IMR-90 (cell line): ENCODE measurements at regions not wholly inside any gene's neighbourhood (a gene's known extent, or its start where the extent isn't known, plus 50 kb on each side); places are given as distances from the start of the nearest gene placed in this dataset.

Source experiments
- ATAC-seq: fragments of 200-7000 bp; cut with Tn5 transposase; 2 replicates; pipeline ENCODE4 v1.9.1; 2020; ENCODE audit warnings: low read depth, mild to moderate bottlenecking, moderate library complexity
- BruUV-seq: library from RNA; stranded (reverse); fragments of 400-500 nt; replicated peaks from 2 replicates; lab custom pipeline; 2021; lab: Mats Ljungman, UMichigan
- CTCF ChIA-PET: fragments of 300-600 bp; formaldehyde crosslinking; extraction: SDS; loops from one replicate; lab custom pipeline; 2021; ENCODE audit warnings: antibody characterized with exemption; lab: Yijun Ruan, JAX
- POLR2A ChIA-PET: fragments of 300-600 bp; sonication (Branson Sonifier 250); formaldehyde crosslinking; loops from one replicate; lab custom pipeline; 2022; ENCODE audit warnings: antibody characterized with exemption; ENCODE audit not compliant: unreplicated experiment; lab: Charles Lee
- DNase-seq: peaks from one replicate; pipeline ENCODE4 v3.0.0; 2013
- H2AFZ ChIP-seq: replicated peaks from 2 replicates; pipeline ENCODE3; 2013; ENCODE audit warnings: low read length, mild to moderate bottlenecking; ENCODE audit not compliant: poor library complexity
- H2AK5ac ChIP-seq: 2 replicates; pipeline ENCODE4 v1.6.1; 2013; ENCODE audit warnings: low read depth, low read length, inconsistent platforms
- H2AK9ac ChIP-seq: replicated peaks from 2 replicates; pipeline ENCODE3; 2013; ENCODE audit warnings: mild to moderate bottlenecking, low read depth, low read length, moderate library complexity; ENCODE audit not compliant: poor library complexity
- H2BK120ac ChIP-seq: 2 replicates; pipeline ENCODE4 v1.6.1; 2013; ENCODE audit warnings: low read depth, low read length, inconsistent platforms
- H2BK15ac ChIP-seq: 3 replicates; pipeline ENCODE4 v1.6.1; 2013; ENCODE audit warnings: low read depth, low read length, inconsistent platforms
- H2BK20ac ChIP-seq: 2 replicates; pipeline ENCODE4 v1.6.1; 2013; ENCODE audit warnings: low read depth, mild to moderate bottlenecking, inconsistent platforms, low read length, moderate library complexity
- H2BK5ac ChIP-seq: 2 replicates; pipeline ENCODE4 v1.6.1; 2013; ENCODE audit warnings: mild to moderate bottlenecking, low read depth, low read length, inconsistent platforms; ENCODE audit not compliant: poor library complexity, severe bottlenecking
- H3K14ac ChIP-seq: replicated peaks from 2 replicates; pipeline ENCODE4 v1.6.1; 2013; ENCODE audit warnings: low read depth, low read length, inconsistent platforms
- H3K18ac ChIP-seq: 2 replicates; pipeline ENCODE4 v1.6.1; 2013; ENCODE audit warnings: low read depth, low read length, control low read depth
- H3K23ac ChIP-seq: 2 replicates; pipeline ENCODE4 v1.6.1; 2013; ENCODE audit warnings: low read depth, low read length, inconsistent platforms
- H3K27ac ChIP-seq: 2 replicates; pipeline ENCODE4 v1.5.1; 2013; ENCODE audit warnings: mild to moderate bottlenecking, control low read depth, low read length; ENCODE audit not compliant: insufficient read depth
- H3K27me3 ChIP-seq: 2 replicates; pipeline ENCODE4 v1.6.1; 2013; ENCODE audit warnings: low read length; ENCODE audit not compliant: control insufficient read depth, insufficient read depth
- H3K36me3 ChIP-seq: 2 replicates; pipeline ENCODE4 v1.6.1; 2013; ENCODE audit warnings: low read length, mixed read lengths; ENCODE audit not compliant: control insufficient read depth, insufficient read depth
- H3K4ac ChIP-seq: 2 replicates; pipeline ENCODE4 v1.6.1; 2013; ENCODE audit warnings: low read depth, low read length, inconsistent platforms
- H3K4me1 ChIP-seq: 2 replicates; pipeline ENCODE4 v1.6.1; 2013; ENCODE audit warnings: low read length, mixed read lengths; ENCODE audit not compliant: control insufficient read depth, insufficient read depth
- H3K4me2 ChIP-seq: 2 replicates; pipeline ENCODE4 v1.6.1; 2013; ENCODE audit warnings: low read depth, mild to moderate bottlenecking, control low read depth, low read length, moderate library complexity
- H3K4me3 ChIP-seq: 2 replicates; pipeline ENCODE4 v1.5.1; 2013; ENCODE audit warnings: low read depth, mild to moderate bottlenecking, control low read depth, low read length, moderate library complexity; ENCODE audit not compliant: insufficient read depth
- H3K56ac ChIP-seq: 2 replicates; pipeline ENCODE4 v1.6.1; 2013; ENCODE audit warnings: low read length, inconsistent platforms; ENCODE audit not compliant: insufficient read depth; ENCODE audit errors: extremely low read depth
- H3K79me1 ChIP-seq, 2 experiments: 2 replicates each; pipeline ENCODE4 v1.6.1; 2013; ENCODE audit warnings: low read length in 2 of 2, inconsistent platforms in 1 of 2, low read depth in 1 of 2
- H3K9ac ChIP-seq: 2 replicates; pipeline ENCODE4 v1.6.1; 2013; ENCODE audit warnings: low read depth, low read length, control low read depth
- H3K9me1 ChIP-seq: 2 replicates; pipeline ENCODE4 v1.6.1; 2013; ENCODE audit warnings: low read length, inconsistent platforms; ENCODE audit not compliant: insufficient read depth
- H3K9me3 ChIP-seq: 2 replicates; pipeline ENCODE4 v1.6.1; 2013; ENCODE audit warnings: low read length; ENCODE audit not compliant: control insufficient read depth, insufficient read depth
- H4K20me1 ChIP-seq: 2 replicates; pipeline ENCODE4 v1.6.1; 2013; ENCODE audit warnings: low read length, inconsistent platforms; ENCODE audit not compliant: insufficient read depth
- H4K5ac ChIP-seq: 2 replicates; pipeline ENCODE4 v1.6.1; 2013; ENCODE audit warnings: mild to moderate bottlenecking, low read depth, low read length, control low read depth
- H4K8ac ChIP-seq, 2 experiments: 2 replicates each; pipeline ENCODE4 v1.6.1; 2013; ENCODE audit warnings: low read depth in 2 of 2, low read length in 2 of 2, control low read depth in 1 of 2, inconsistent platforms in 1 of 2
- H4K91ac ChIP-seq: 2 replicates; pipeline ENCODE4 v1.6.1; 2013; ENCODE audit warnings: low read depth, low read length, inconsistent platforms; ENCODE audit not compliant: insufficient read depth
- CEBPB ChIP-seq: IDR thresholded peaks from 2 replicates; pipeline ENCODE4 v1.6.1; 2012; ENCODE audit warnings: low read depth, low read length, improper control_type of control experiment
- CHD1 ChIP-seq: IDR thresholded peaks from 2 replicates; pipeline ENCODE4 v1.6.1; 2012; ENCODE audit warnings: low read depth, low read length, improper control_type of control experiment
- FOS ChIP-seq: fragments of 150-350 bp; IDR thresholded peaks from 2 replicates; pipeline ENCODE4 v1.6.1; 2016; ENCODE audit warnings: low read depth, low read length
- MAFK ChIP-seq: IDR thresholded peaks from 2 replicates; pipeline ENCODE4 v1.6.1; 2012; ENCODE audit warnings: low read depth, low read length, improper control_type of control experiment
- MAZ ChIP-seq: IDR thresholded peaks from 2 replicates; pipeline ENCODE4 v1.6.1; 2012; ENCODE audit warnings: low read depth, mild to moderate bottlenecking, low read length, improper control_type of control experiment, moderate library complexity, borderline replicate concordance
- MXI1 ChIP-seq: IDR thresholded peaks from 2 replicates; pipeline ENCODE4 v1.6.1; 2012; ENCODE audit warnings: low read depth, mild to moderate bottlenecking, low read length, moderate library complexity, borderline replicate concordance
- NFE2L2 ChIP-seq: fragments of 150-350 bp; IDR thresholded peaks from 2 replicates; pipeline ENCODE4 v1.6.1; 2016; ENCODE audit warnings: low read depth, mild to moderate bottlenecking, low read length
- POLR2A ChIP-seq: IDR thresholded peaks from 2 replicates; pipeline ENCODE4 v1.6.1; 2012; ENCODE audit warnings: mild to moderate bottlenecking, low read depth, low read length
- RAD21 ChIP-seq: IDR thresholded peaks from 2 replicates; pipeline ENCODE4 v1.6.1; 2012; ENCODE audit warnings: low read length, improper control_type of control experiment
- RCOR1 ChIP-seq: IDR thresholded peaks from 2 replicates; pipeline ENCODE4 v1.6.1; 2012; ENCODE audit warnings: mild to moderate bottlenecking, low read length, improper control_type of control experiment; ENCODE audit not compliant: insufficient replicate concordance
- RFX5 ChIP-seq: IDR thresholded peaks from 2 replicates; pipeline ENCODE4 v1.8.0; 2012; ENCODE audit warnings: low read depth, mild to moderate bottlenecking, low read length, moderate library complexity
- SMC3 ChIP-seq: fragments of 150-350 bp; IDR thresholded peaks from 2 replicates; pipeline ENCODE4 v1.6.1; 2016; ENCODE audit warnings: low read depth, mild to moderate bottlenecking, antibody characterized with exemption, low read length, moderate library complexity
- WGBS, 2 experiments: methylation state at CpG; one replicate each; pipeline versions ENCODE4 v1.1.5 to v1.1.7; 2013; ENCODE audit warnings: missing lambda C conversion rate in 2 of 2; ENCODE audit not compliant: insufficient read length in 1 of 2; ENCODE audit errors: extremely low coverage in 2 of 2; 5-methylcytosine and 5-hydroxymethylcytosine counted together
- dilution Hi-C: fragments of 300-500 bp; cut with HindIII; formaldehyde crosslinking; loops from one replicate; pipeline ENCODE4 v1.14.3; 2018; ENCODE audit warnings: low sequenced_read_pairs; ENCODE audit not compliant: unreplicated experiment
- in situ Hi-C: fragments of 300-500 bp; cut with MboI; formaldehyde crosslinking; loops from 3 replicates; pipeline ENCODE4 v1.14.3; 2019; ENCODE audit warnings: low sequenced_read_pairs, inconsistent platforms, mixed read lengths
- intact Hi-C: fragments of 100-400 bp; cut with micrococcal nuclease; formaldehyde crosslinking; loops from 2 replicates; pipeline ENCODE4 v1.10.0; 2022
- TF ChIP-seq, protein P1 (sequence below): conservative IDR thresholded peaks from 2 replicates; pipeline ENCODE4 v1.5.1; 2012; ENCODE audit warnings: mild to moderate bottlenecking, low read depth, low read length, improper control_type of control experiment
- TF ChIP-seq, protein P2 (sequence below): fragments of 150-350 bp; IDR thresholded peaks from 2 replicates; pipeline ENCODE4 v1.6.1; 2017; ENCODE audit warnings: mild to moderate bottlenecking, antibody characterized with exemption, low read length, low read depth

DNA sequence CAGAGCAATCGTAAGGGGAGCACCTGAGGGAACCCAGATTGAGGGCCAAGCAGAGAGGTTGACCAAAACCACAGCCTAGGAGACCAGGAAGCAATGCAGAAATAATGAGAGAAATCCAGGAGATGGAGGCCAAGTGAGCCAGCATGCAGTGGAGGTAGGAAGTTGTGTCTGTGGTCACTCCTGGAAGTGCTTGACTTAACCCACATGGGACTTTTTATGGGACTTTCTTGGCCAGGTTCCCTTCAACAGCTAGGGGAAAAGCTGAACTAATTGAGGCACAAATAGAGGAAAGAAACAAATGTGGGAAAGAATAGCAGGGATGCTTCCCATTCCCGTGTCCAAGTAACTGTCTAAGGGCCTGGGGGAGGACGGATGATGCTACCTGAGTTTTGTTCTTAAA is 293.2 kb upstream of the CLINT1 start:
- Histone ChIP-seq H3K4ac (no peak overlapping the region), H3K27ac (no peak overlapping the region), H2AK9ac (no peak overlapping the region), H4K5ac (no peak overlapping the region), H3K27me3 (no peaks in the 10 kb centered on the region), H3K56ac (no peak overlapping the region), H4K8ac (no peak overlapping the region), H3K18ac (no peak overlapping the region), H3K9me1 (no peaks in the 10 kb centered on the region), H2AFZ (no peak overlapping the region), H2BK120ac (no peak overlapping the region), H3K9ac (no peak overlapping the region), H3K36me3 (no peaks in the 10 kb centered on the region), H2BK5ac (no peak overlapping the region), H3K4me3 (no peak overlapping the region), H4K20me1 (no peaks in the 10 kb centered on the region), H3K4me2 (no peak overlapping the region), H3K79me1 (no peaks in the 10 kb centered on the region), H3K9me3 (no peaks in the 10 kb centered on the region), H3K23ac (no peak overlapping the region), H2BK20ac (no peak overlapping the region), H3K14ac (no peak overlapping the region), H4K91ac (no peak overlapping the region), H2BK15ac (no peak overlapping the region), H2AK5ac (no peak overlapping the region), H3K4me1 (no peaks in the 10 kb centered on the region)
- dilution Hi-C loops: no loop called here
- no peak for TF ChIP-seq MAFK
- no peak for TF ChIP-seq POLR2A
- no peak for TF ChIP-seq NFE2L2
- TF ChIP-seq, protein P1, sequence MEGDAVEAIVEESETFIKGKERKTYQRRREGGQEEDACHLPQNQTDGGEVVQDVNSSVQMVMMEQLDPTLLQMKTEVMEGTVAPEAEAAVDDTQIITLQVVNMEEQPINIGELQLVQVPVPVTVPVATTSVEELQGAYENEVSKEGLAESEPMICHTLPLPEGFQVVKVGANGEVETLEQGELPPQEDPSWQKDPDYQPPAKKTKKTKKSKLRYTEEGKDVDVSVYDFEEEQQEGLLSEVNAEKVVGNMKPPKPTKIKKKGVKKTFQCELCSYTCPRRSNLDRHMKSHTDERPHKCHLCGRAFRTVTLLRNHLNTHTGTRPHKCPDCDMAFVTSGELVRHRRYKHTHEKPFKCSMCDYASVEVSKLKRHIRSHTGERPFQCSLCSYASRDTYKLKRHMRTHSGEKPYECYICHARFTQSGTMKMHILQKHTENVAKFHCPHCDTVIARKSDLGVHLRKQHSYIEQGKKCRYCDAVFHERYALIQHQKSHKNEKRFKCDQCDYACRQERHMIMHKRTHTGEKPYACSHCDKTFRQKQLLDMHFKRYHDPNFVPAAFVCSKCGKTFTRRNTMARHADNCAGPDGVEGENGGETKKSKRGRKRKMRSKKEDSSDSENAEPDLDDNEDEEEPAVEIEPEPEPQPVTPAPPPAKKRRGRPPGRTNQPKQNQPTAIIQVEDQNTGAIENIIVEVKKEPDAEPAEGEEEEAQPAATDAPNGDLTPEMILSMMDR: no peak
- TF ChIP-seq CEBPB: no peak
- no peak for TF ChIP-seq MXI1
- no peak for TF ChIP-seq CHD1
- no peak for TF ChIP-seq RFX5
- TF ChIP-seq FOS: no peak
- TF ChIP-seq RAD21: no peak
- TF ChIP-seq SMC3: no peak
- TF ChIP-seq, protein P2, sequence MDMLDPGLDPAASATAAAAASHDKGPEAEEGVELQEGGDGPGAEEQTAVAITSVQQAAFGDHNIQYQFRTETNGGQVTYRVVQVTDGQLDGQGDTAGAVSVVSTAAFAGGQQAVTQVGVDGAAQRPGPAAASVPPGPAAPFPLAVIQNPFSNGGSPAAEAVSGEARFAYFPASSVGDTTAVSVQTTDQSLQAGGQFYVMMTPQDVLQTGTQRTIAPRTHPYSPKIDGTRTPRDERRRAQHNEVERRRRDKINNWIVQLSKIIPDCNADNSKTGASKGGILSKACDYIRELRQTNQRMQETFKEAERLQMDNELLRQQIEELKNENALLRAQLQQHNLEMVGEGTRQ: no peak
- no peak for TF ChIP-seq RCOR1
- TF ChIP-seq MAZ: no peak
- ChIA-PET CTCF (no interaction called here), POLR2A (no interaction called here)
- DNase-seq: no peak
- intact Hi-C loops: no loop called here
- ATAC-seq: no peak
- WGBS, 2 experiments: no CpG with 5 or more reads among the region's 3 CpGs
- in situ Hi-C loops: no loop called here
- no TSS peak for BruUV-seq
